NB4 (cell line): ENCODE measurements at regions not wholly inside any gene's neighbourhood (a gene's known extent, or its start where the extent isn't known, plus 50 kb on each side); places are given as distances from the start of the nearest gene placed in this dataset.

Source experiments
- DNase-seq: peaks from one replicate; pipeline ENCODE4 v3.0.0; 2010; ENCODE audit warnings: low read depth
- H3K4me3 ChIP-seq: one replicate; pipeline ENCODE4 v1.5.1; 2011; ENCODE audit warnings: mild to moderate bottlenecking, low read depth, low read length, moderate library complexity
- CTCF ChIP-seq: IDR thresholded peaks from one replicate; pipeline ENCODE4 v1.5.1; 2012; ENCODE audit warnings: low read depth, low read length
- MYC ChIP-seq: IDR thresholded peaks from 2 replicates; pipeline ENCODE4 v1.6.1; 2011; ENCODE audit warnings: low read depth, low read length
- POLR2A ChIP-seq: IDR thresholded peaks from 2 replicates; pipeline ENCODE4 v1.6.1; 2011; ENCODE audit warnings: mild to moderate bottlenecking; ENCODE audit not compliant: insufficient read length; ENCODE audit errors: extremely low read depth
- TF ChIP-seq, protein P1 (sequence below): IDR thresholded peaks from 2 replicates; pipeline ENCODE4 v1.6.1; 2011; ENCODE audit warnings: low read depth, low read length

- no peak overlapping the region for H3K4me3 ChIP-seq
- TF ChIP-seq, protein P1, sequence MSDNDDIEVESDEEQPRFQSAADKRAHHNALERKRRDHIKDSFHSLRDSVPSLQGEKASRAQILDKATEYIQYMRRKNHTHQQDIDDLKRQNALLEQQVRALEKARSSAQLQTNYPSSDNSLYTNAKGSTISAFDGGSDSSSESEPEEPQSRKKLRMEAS = no peak
- TF ChIP-seq CTCF (no peak), POLR2A (no peak), MYC (no peak)
- DNase-seq = no peak
Observed at GRCh38 chr18:73660931-73661856, 486.4 kb downstream of the FBXO15 start.

GRCh38 chr18:73656691-73657090 is 490.9 kb downstream of the FBXO15 start:
- no peak overlapping the region for H3K4me3 ChIP-seq
- no peak for DNase-seq
- TF ChIP-seq POLR2A (no peak), CTCF (no peak), MYC (no peak)
- TF ChIP-seq, protein P1 = no peak

- TF ChIP-seq, protein P1 = no peak
- TF ChIP-seq CTCF = no peak
- TF ChIP-seq MYC = no peak
- TF ChIP-seq POLR2A = no peak
- DNase-seq = no peak
- no peak overlapping the region for H3K4me3 ChIP-seq
Observed at GRCh38 chr18:73653827-73654226, 493.8 kb downstream of the FBXO15 start.

- H3K4me3 ChIP-seq = no peak overlapping the region
- TF ChIP-seq, protein P1 = no peak
- TF ChIP-seq POLR2A (no peak), MYC (no peak), CTCF (no peak)
- DNase-seq = no peak
Observed at GRCh38 chr18:73653251-73653650, 494.4 kb downstream of the FBXO15 start.

DNA sequence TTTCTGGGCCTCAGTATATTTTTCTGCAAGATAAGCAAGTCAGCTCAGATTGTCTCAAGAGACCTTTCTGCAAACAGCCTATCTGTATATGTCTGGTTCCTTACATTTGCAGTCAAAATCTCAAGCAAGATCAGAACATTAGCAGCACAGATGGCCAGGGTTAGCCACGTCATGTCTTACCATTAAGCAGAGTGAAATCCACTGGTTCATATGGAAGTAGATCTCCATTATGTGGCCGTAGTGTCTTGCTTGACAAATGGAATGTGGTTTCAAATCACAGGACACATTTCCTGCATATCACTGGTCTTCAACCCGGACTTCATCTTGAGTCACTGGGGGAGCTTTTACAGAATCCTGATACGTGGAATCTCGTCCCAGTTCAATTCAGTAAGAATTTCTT is 500.2 kb downstream of the FBXO15 start:
- H3K4me3 ChIP-seq = no peak overlapping the region
- TF ChIP-seq CTCF (no peak), MYC (no peak), POLR2A (no peak)
- TF ChIP-seq, protein P1 = no peak
- DNase-seq = no peak
